SHP77 treated with DMSO at 0.1 percent for 48 hours (cell line): ENCODE measurements at regions not wholly inside any gene's neighbourhood (a gene's known extent, or its start where the extent isn't known, plus 50 kb on each side); places are given as distances from the start of the nearest gene placed in this dataset.

Experiments
- DNase-seq: peaks from one replicate; lab custom pipeline; 2025; lab: John Stamatoyannopoulos, UW

DNA sequence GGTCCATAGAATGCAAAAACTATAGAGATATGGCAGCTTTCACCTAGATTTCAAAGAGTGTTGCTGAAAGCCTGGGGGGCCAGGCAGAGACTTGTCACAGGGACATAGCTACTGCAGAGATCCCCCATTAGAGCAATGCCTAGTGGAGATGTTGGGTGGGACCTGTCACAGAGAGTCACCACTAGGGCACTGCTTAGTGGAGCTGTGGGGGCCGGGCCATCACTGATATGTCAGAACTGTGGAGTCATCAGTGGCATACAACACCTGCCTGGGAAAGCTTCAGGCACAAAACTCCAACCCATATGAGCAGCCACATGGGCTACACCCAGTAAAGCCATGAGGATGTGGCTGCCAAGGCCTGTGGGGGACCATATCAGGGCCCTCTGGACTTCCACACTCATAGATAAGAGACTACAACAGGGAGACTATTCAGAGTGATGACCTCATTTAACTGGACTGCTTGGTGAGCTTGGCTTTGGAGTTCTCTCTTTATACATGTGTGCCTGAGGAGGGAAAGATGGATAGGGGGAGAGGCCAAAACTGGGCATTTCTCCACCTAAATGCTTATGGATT, 176.3 kb downstream of the ZNF621 start:
- no peak for DNase-seq

- no peak for DNase-seq
Measured at GRCh38 chr3:40704224-40704623, 179.5 kb downstream of the ZNF621 start.

DNA sequence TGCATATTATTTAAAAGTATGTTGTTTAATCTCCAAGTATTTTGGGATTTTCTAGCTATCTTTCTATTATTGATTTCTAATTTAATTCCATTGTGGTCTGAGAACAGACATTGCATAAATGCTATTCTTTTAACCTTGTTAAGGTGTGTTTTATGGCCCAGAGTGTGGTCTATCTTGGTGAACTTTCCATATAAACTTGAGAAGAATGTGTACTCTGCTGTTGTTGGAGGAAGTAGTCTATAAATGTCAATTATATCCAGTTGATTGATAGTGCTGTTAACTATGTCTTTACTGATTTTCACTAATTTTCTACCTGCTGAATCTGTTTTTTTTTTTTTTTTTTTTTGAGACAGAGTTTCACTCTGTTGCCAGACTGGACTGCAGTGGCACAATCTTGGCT, 180.9 kb downstream of the ZNF621 start:
- no peak for DNase-seq

DNA sequence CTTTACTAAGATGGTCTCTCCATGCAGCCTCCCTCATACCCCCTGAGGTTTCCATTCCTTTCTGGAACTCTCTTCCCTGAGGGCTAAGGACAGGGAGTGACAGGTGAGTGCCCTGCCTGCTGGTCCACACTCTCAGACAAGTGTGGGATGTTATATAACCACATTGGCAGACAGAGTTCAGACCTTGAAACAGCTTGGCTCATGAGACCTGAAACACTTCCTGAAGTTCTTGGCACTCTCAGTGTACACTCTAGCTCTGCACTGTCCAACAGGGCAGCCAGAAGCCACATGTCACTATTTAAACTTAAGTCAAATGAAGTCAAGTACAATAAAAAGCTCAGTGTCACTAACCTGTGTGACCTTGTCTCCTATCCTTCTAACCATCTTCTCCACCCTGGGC, 188.5 kb downstream of the ZNF621 start:
- no peak for DNase-seq

GRCh38 chr3:40713795-40714194, 189.0 kb downstream of the ZNF621 start:
- DNase-seq: no peak

GRCh38 chr3:40714771-40715345, 190.1 kb downstream of the ZNF621 start:
- no peak for DNase-seq

- DNase-seq: no peak
Measured at GRCh38 chr3:40715551-40715950, 190.8 kb downstream of the ZNF621 start.

DNA sequence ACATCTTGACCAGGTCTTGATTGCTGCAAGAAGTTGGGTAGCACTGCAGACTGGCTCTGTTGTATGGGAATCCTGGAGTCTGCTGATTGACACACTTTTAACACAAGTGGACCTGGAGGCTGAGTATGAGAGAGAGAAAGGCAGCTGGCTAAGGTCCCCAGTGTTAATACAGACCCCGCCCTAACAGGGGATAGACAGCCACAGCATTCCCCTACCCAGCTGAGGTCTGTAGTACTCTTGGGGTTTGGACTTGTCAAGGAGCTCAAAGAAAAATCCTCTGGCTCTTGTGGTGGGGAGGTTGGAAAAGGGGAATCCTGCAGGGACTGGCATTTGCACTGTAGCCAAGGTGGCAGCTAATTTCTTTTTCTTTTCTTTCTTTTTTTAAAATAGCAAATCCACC, 192.7 kb downstream of the ZNF621 start:
- no peak for DNase-seq

DNA sequence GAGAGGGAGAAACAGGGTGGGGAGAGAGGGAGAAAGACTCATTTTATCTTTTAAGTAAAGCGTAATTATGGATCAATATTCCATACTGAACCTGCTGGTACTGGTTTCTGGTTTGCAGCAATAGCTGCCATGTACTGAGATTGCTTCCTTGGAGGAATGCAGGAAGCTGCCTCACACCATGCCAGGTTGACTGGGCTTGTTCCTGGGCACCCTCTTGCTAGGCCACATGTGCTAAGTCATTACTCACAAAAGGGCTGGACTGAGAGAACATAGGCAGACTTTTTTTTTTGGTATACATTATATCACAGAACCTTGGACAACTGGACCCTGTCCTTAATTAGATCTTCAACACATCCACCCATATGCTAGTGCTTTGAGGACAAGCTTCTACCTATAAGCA, 193.4 kb downstream of the ZNF621 start:
- DNase-seq: no peak

- no peak for DNase-seq
Measured at GRCh38 chr3:40718681-40719080, 193.9 kb downstream of the ZNF621 start.

DNA sequence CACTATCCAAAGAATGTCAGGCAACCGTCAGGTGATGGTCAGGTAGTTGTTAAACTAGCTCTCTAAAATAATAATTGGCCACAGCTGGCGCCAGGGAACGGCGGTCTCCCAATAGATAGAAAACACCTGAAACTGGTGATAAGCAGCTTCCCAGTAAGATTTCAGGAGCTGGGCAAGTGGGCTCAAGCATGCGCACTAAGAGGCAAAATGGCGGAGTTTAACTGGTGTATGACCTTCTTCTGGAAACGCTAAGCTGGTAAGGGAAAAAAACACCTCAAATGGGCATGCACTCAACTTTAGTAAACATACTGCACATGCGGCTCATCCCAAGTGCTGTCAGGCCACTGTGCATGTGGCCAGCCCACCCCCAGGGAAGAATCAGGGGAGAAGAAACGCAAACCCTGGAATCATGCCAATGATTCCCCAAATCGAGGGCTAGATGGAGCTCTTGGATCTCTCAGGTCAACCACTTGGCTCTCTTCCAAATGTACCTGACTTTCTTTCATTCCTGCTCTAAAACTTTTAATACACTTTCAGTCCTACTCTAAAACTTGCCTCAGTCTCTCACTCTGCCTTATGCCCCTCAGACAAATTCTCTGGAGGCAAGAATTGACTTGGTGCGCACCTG, 195.0 kb downstream of the ZNF621 start:
- DNase-seq: no peak

- DNase-seq: no peak
Measured at GRCh38 chr3:40720341-40720740, 195.6 kb downstream of the ZNF621 start.

DNA sequence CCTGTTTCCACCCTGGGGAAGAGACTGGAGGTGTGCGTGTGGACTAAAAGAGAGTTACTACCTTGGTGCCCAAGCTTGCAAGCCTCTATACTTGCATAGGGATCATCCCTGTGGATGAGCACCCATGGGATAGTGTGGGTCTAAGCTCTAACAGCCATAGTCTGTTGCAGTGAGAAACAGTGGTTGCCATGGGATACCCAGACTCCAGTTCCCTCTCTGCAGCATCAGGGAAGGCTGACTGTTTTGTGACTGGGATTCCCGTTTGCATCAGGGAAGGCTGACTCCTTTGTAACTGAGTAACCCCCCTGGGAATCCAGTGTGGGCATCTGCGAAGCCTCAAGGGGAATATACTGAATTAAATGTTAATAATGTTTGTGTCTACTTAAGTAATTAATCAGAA, 196.1 kb downstream of the ZNF621 start:
- DNase-seq: no peak

GRCh38 chr3:40723083-40723660, 198.4 kb downstream of the ZNF621 start:
- DNase-seq: no peak

DNA sequence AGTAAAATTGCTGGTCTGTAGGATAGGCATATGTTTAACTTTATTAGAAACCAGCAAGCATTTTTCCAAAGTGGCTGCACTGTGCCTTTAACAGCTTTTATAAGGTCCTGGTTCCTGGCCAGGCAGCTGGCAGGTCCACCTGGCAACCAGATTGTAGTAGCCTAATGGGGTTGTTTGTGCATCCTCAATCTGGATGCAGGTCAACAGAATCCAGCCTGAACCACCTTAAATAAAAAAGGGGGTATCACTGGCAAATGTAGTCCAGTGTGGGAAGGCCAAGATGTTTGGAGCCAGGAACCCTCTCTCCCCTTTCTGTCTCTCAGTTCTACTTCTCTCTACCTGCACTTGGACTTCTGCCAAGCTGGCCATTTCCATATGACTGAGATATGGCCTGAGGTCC, 200.3 kb downstream of the ZNF621 start:
- no peak for DNase-seq

- DNase-seq: no peak
Measured at GRCh38 chr3:40731445-40731844, 206.7 kb downstream of the ZNF621 start.

- no peak for DNase-seq
Measured at GRCh38 chr3:40736943-40737342, 212.2 kb downstream of the ZNF621 start.

GRCh38 chr3:40737343-40737742, 212.6 kb downstream of the ZNF621 start:
- no peak for DNase-seq

DNA sequence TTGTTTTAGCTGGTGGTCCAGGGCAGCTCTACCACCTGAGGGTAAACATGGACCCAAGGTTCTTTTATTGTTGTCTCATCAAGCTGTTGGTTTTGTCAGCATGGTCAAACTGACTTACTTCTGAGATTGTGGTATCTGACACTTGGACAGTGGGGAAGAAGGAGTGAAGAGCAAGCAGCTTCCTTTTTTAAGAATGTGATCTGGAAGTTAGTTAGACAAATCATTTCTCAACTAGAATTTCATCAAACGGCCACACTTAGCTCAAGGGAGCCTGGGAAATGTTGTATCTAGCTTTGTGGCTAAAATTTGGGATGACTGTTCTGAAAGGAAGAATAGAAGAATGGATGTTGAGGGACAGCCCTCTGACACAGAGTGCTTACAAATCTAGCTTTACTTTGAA, 215.2 kb downstream of the ZNF621 start:
- no peak for DNase-seq

DNA sequence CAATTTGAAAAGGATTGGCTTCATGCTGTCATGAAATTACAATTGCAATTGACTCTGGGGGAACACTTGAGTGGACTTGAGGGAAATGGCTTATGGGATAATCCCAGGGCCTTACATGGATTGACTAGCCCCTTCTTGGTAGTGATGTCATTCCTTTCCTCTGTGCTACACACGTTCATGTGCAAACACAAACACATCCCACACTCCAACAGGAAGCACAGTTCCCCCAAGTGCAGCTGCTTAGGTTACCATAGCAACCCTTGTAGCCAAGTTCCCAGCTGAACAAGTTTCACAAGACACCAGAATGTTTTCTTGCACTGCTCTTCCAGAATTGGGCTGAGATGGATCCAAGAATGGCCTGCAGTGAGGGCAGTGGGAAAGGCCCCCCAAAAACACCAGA, 217.0 kb downstream of the ZNF621 start:
- no peak for DNase-seq

DNA sequence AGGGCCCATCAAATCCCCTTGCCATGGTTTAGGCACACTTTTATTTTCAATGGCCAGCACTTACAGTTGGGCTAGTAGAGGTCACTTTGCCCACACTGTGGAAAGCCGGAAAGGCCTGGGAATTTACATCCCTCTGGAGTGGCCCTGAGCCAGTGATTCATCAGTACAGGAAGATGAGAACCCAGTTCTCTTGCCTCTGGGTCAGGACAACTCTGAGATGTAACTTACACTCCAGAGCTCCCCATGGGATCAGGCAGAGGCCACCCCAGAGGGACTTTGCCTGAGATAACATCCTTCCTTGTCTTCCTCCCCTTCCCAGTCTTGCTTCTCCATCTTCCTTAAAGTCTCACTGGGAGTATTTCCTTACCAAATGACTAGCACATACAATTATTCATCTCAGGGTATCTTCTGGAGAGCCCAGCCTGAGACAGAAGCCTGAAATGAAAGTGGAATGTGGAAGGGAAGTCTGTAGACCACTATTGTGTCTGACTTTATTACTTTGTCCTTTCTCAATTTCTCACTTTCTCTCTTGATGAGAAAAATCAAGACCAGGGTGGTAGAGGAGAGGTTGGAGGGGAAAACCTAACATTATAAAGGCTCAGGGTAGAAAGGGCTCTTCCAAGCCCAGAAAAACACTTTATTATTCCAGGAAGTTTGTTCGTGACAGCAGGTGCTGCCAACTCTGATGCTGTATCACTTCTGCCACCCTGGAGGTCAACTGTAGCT, 220.8 kb downstream of the ZNF621 start:
- no peak for DNase-seq

DNA sequence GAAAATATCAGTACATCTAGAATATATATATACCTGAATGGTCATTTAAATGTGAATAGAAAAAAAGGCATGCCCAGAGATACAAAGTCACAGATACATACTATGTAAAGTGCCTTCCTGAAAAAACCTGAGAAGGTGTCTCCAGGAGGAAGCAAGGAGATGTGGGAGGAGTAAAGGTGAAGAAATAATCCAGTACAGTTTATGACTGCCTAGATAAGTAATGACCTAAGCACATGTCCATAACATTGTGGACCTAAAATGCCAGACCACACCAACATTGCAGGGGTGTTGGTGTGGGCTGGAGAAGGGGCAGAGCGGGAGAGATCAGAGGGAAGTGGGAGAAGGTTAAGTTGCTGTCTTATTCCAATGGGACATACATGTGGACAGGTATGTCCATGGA, 226.9 kb downstream of the ZNF621 start:
- DNase-seq: no peak

DNA sequence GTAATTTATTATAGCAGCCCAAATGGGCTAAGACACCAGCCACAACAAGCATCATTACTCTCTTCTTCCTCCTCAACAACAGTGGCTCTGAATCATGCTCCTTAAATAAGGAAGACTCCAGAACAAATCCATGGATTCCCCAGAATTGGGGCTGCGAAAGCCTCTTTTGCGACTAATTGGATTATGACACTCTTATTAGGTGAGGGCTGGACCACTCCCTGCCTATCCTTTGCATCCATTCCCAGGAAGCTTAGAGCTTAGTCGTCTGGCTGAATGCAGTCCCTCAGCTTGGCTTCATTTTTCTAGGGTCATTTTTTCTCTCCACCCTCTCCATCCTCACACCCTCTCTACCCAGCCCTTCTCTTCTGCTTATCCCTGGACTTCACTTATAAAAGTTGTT, 227.7 kb downstream of the ZNF621 start:
- DNase-seq: no peak
